NOMO-1 treated with dmso at 0.1 percent for 144 hours (cell line): ENCODE measurements at regions not wholly inside any gene's neighbourhood (a gene's known extent, or its start where the extent isn't known, plus 50 kb on each side); places are given as distances from the start of the nearest gene placed in this dataset.
A peak's percentile ranks its signal among the peaks of the same experiment; 100 is the strongest.

Experiments used
- DNase-seq: peaks from one replicate; lab custom pipeline; 2025; ENCODE audit not compliant: unreplicated experiment; lab: John Stamatoyannopoulos, UW

DNA sequence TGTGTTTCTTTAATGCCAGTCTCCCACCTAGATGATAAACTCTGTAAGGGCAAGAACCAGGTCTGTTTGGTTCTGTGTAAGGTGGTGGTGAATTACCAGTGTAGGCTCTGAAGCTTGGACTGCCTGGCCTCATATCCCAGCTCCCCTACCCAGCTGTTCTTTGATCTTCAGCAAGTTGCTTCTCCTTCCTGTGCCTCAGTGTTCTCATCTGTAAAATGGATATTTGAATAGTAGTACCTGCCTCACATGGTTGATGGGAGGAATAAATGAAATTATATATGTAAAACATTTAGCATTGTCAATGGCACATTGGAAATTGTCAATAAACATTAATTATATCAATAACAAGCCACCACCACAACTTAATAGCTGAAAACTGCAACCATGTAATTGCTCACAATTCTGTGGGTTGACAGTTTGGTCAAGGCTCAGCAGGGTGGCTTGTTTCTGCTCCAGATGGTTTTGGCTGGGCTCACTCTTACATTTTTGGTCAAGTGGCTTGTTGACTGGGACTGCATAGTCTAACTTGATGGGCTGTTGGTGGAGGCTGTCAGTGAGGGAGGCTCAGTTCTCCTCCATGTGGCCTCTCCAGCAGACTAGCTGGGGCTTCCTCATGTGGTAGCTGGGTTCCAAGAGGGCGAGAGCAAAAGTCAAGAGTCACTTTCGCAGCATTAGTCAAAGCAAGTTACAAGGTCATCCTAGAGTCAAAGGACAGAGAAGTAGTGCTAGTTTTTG is 84.5 kb upstream of the DUSP5 start:
- no peak for DNase-seq

DNA sequence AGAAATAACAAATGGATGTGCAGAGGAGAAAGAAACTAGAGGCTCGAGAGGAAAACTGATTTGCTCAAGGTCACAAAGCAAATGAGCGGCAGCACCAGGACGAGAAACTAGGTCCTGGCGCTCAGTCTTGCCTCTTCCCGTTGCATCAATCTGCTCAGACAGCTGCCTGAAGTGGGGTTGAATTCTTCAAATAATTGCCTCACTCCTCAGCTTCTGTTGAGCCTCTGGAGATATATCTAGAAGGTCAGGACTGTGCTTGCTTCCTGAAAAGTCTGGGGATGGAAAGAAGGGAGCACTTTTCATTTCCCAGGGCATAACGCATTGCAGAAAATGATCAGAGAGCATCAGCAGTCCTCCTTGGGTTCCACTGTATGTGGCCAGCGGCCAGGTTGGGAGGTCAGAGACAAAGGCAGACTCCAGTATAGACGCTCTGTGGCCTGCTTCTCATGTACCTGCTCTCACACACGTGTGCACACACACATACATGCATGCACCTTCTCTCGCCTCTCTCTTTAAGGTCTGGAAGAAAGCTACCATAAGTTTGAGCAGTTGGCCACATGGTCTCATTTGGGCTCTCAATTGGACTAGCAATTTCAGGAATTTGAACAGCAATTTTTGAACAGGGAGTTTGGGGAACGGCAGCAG is 83.7 kb upstream of the DUSP5 start:
- DNase-seq = no peak

DNA sequence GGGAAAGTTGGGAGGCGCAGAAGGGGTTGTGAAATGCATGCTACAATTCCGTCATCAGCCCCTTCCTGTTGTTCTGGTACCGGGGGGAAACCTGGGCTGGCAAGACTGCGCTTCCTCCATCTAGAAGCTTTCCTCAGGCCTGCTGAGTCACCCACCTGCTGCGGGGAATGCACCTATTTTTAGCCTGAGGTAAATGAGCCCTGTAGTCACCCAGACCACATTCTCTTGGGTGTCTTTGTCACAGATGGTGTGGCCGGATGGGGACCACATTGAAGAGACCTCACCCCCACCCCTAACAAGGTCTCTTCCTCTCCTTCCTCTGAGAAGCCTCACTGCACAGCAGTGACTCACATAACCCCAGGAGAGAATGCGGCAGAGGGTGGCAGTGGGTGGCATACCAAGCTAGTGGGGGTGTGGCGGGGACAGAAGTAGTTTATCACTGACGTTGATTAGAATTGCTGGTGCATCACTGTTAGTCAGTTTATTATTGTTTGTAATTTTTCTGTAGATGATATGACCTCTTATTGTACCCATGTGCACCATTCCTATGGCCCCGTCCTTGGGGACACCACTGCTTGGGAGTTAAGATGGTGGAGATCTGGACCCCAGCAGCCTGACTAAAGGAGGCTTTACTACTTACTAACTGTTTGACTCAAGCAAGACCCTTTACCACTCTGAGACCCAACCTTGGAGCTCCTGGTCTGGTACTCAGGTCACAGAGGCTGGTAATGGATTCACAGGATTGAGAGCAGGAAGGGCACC is 83.0 kb upstream of the DUSP5 start:
- no peak for DNase-seq

GRCh38 chr10:110415809-110416208 is 81.9 kb upstream of the DUSP5 start:
- DNase-seq = no peak

- no peak for DNase-seq
Measured at GRCh38 chr10:110416776-110417711, 80.7 kb upstream of the DUSP5 start.

DNA sequence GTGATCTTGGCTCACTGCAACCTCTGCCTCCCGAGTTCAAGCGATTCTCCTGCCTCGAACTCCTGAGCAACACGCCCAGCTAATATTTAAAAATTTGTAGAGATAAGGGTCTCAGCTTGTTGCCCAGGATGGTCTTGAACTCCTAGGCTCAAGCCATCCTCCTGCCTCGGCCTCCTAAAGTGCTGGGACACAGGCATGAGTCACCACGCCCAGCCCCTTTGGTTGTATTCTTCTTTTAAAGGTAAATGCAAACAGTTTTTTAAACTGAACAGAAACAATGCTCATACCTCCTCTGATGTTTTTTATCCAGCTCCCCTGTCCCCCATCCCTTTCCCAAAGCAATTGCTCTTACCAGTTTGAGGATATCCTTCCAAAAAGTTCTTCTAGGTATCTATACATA is 79.5 kb upstream of the DUSP5 start:
- no peak for DNase-seq

DNA sequence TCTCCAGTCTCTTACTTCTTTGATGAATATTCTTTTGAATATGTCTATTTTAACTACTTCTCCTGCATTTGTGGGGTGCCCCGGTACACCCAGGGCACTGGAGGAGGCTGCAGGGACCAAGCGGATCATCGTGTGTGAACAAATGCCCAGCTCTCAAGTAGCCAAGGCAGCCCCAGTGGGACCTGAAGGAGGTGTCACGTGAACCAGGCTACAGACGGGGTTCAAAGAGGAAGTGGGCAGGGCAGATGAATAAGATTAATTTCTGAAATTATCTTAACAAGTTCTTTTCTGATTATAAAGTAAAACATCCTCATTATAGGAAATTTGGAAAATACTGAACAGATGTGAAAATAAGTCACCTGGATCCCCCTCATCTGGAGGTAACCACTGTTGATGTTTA is 78.4 kb upstream of the DUSP5 start:
- DNase-seq = no peak

GRCh38 chr10:110420401-110421193 is 77.1 kb upstream of the DUSP5 start:
- DNase-seq = peak; percentile 36

DNA sequence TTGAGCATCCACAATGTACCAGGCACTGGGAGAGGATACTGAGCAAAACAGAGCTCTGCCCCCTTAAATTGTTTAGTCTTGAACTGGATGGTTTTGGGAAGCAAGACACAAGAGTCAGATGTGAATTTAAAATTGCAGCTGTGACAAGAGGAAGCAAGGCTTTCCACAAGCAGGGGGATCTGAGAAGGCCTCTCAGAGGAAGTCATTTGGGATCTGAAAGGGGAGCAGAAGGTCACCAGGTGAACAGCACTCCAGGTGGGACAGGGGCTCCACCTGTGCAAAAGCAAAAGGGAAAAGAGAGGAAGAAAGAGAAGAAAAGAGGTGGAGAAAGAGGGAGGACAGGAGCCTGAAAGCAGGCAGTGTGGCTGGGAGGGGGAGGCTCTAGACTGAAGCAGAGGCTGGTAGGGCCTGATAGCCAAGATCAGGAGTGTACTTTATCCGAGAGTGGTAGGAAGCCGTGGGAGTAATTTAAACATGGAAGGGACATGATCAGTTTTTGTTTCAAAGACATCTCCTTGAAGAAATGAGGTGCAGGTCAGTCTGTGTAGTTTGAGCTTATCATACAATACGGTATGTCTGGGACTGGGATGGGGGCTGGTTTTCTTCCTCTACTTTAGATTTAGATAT is 76.1 kb upstream of the DUSP5 start:
- DNase-seq = no peak

- no peak for DNase-seq
Measured at GRCh38 chr10:110422548-110422947, 75.2 kb upstream of the DUSP5 start.

- peak; percentile 10 for DNase-seq
Measured at GRCh38 chr10:110423650-110424049, 74.1 kb upstream of the DUSP5 start.

GRCh38 chr10:110425684-110426293 is 71.9 kb upstream of the DUSP5 start:
- peak; percentile 12 for DNase-seq

GRCh38 chr10:110426294-110427181 is 71.2 kb upstream of the DUSP5 start:
- no peak for DNase-seq

- no peak for DNase-seq
Measured at GRCh38 chr10:110429301-110429700, 68.4 kb upstream of the DUSP5 start.

DNA sequence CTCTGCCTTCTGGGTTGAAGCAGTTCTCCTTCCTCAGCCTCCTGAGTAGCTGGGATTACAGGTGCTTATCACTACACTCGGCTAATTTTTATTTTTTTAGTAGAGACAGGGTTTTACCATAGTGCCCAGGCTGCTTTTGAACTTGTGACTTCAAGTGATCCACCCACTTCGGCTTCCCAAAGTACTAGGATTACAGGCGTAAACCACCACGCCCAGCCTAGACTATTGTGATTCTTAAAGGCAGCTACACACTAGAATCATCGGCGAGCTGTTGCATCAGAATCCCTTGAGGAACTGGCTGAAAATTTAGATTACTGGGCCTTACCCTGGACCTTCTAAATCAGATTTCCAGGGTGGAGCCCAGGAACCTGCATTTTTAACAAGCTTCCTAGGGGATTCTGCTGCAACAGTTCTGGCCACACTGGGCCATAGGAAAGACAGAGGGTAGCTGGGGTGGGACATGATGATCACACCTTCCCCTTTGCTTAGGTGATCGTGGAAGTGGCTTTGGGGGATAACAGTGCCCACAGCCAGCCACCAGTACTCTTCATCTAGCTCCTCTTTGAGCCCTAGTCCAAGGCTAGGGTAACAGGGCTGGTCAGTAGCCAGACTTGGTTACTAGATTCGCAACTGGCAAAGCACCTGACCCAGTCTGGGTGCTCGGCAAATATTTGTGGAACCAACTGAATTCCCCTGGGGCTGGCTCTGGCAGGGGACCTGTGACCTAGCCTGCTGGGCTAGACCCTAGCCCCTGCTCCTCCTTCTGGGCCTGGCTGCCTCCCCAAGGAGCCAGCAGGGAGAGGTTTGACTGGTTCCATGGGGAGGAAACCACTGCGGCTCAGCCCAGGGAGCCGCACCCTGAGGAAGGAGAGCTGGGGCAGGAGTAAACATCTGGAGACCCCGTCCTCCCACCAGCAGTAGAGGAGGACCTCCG is 67.1 kb upstream of the DUSP5 start:
- DNase-seq = no peak

GRCh38 chr10:110431659-110432058 is 66.0 kb upstream of the DUSP5 start:
- no peak for DNase-seq

GRCh38 chr10:110432084-110432483 is 65.6 kb upstream of the DUSP5 start:
- DNase-seq = no peak
